ENCODE measurements at regions not wholly inside any gene's neighbourhood (a gene's known extent, or its start where the extent isn't known, plus 50 kb on each side); places are given as distances from the start of the nearest gene placed in this dataset.
"Not testable (repeated sequence)": the region's sequence is repeated elsewhere in the genome, so short reads cannot be mapped to it uniquely, and the experiment has no call there.

- no peak for ATAC-seq (ENCODE audit: low read depth)
- H3K9me3 Mint-ChIP-seq = no peaks in the 10 kb centered on the region
Observed at GRCh38 chr17:27087935-27088766, 205.8 kb upstream of the WSB1 start.

GRCh38 chr17:27088767-27089078 is 205.2 kb upstream of the WSB1 start:
- ChIA-PET POLR2A (no interaction called here), CTCF (no interaction called here)
- DNase-seq (no peak), ATAC-seq (ENCODE audit: low read depth) (no peak)
- Mint-ChIP-seq H3K9me3 (no peaks in the 10 kb centered on the region), H3K4me3 (no peak overlapping the region), H3K4me1 (no peaks in the 10 kb centered on the region), H3K27ac (no peak overlapping the region), H3K27me3 (peaks cover 13% of the 10 kb centered on the region), H3K36me3 (ENCODE audit: low read depth) (no peaks in the 10 kb centered on the region)
- TF ChIP-seq CTCF (IDR thresholded peaks at IDR 0.05) = no peak
- intact Hi-C loops (cut with micrococcal nuclease) = no loop called here

More at GRCh38 chr17:27087935-27088766, 205.8 kb upstream of the WSB1 start:
- intact Hi-C loops (cut with micrococcal nuclease) = no loop called here
- Mint-ChIP-seq H3K4me1 (no peaks in the 10 kb centered on the region), H3K36me3 (ENCODE audit: low read depth) (no peaks in the 10 kb centered on the region), H3K4me3 (no peak overlapping the region), H3K27me3 (peaks cover 13% of the 10 kb centered on the region), H3K27ac (no peak overlapping the region)
- DNase-seq = no peak
- no peak for TF ChIP-seq CTCF (IDR thresholded peaks at IDR 0.05)
- POLR2A ChIA-PET = no interaction called here
- CTCF ChIA-PET = no interaction called here

- peaks cover 13% of the 10 kb centered on the region for H3K27me3 Mint-ChIP-seq
- H3K27ac Mint-ChIP-seq; H3K36me3 Mint-ChIP-seq (ENCODE audit: low read depth); CTCF ChIA-PET; H3K4me3 Mint-ChIP-seq; H3K4me1 Mint-ChIP-seq; intact Hi-C loops (cut with micrococcal nuclease); ATAC-seq (ENCODE audit: low read depth); POLR2A ChIA-PET; DNase-seq; H3K9me3 Mint-ChIP-seq: not testable (repeated sequence)
Observed at GRCh38 chr17:27089079-27089928, 204.6 kb upstream of the WSB1 start.

- intact Hi-C loops (cut with micrococcal nuclease) = no loop called here
- ChIA-PET CTCF (no interaction called here), POLR2A (no interaction called here)
- no peak overlapping the region for H3K4me3 Mint-ChIP-seq
- peaks cover 13% of the 10 kb centered on the region for H3K27me3 Mint-ChIP-seq
- no peaks in the 10 kb centered on the region for H3K9me3 Mint-ChIP-seq
- DNase-seq (no peak), ATAC-seq (ENCODE audit: low read depth) (no peak)
- H3K4me1 Mint-ChIP-seq = no peaks in the 10 kb centered on the region
- no peak overlapping the region for H3K27ac Mint-ChIP-seq
- H3K36me3 Mint-ChIP-seq (ENCODE audit: low read depth) = no peaks in the 10 kb centered on the region
- TF ChIP-seq CTCF (IDR thresholded peaks at IDR 0.05) = no peak
Observed at GRCh38 chr17:27089929-27090247, 204.0 kb upstream of the WSB1 start.

GRCh38 chr17:27090450-27091042 is 203.4 kb upstream of the WSB1 start:
- ATAC-seq (ENCODE audit: low read depth); POLR2A ChIA-PET; H3K27ac Mint-ChIP-seq; H3K9me3 Mint-ChIP-seq; CTCF ChIA-PET; H3K4me3 Mint-ChIP-seq; H3K36me3 Mint-ChIP-seq (ENCODE audit: low read depth); H3K4me1 Mint-ChIP-seq; DNase-seq; intact Hi-C loops (cut with micrococcal nuclease): not testable (repeated sequence)
- peaks cover 13% of the 10 kb centered on the region for H3K27me3 Mint-ChIP-seq

GRCh38 chr17:27091043-27091497 is 202.8 kb upstream of the WSB1 start:
- CTCF ChIA-PET = no interaction called here
- Mint-ChIP-seq H3K4me1 (no peaks in the 10 kb centered on the region), H3K36me3 (ENCODE audit: low read depth) (no peaks in the 10 kb centered on the region), H3K27ac (no peak overlapping the region), H3K4me3 (no peak overlapping the region), H3K27me3 (peaks cover 14% of the 10 kb centered on the region), H3K9me3 (no peaks in the 10 kb centered on the region)
- TF ChIP-seq CTCF (IDR thresholded peaks at IDR 0.05) = no peak
- ATAC-seq (ENCODE audit: low read depth) (no peak), DNase-seq (no peak)
- intact Hi-C loops (cut with micrococcal nuclease) = no loop called here
- POLR2A ChIA-PET = no interaction called here

- H3K27ac Mint-ChIP-seq; H3K36me3 Mint-ChIP-seq (ENCODE audit: low read depth); H3K4me1 Mint-ChIP-seq; CTCF ChIA-PET; POLR2A ChIA-PET; ATAC-seq (ENCODE audit: low read depth); intact Hi-C loops (cut with micrococcal nuclease); H3K27me3 Mint-ChIP-seq; H3K4me3 Mint-ChIP-seq; DNase-seq; H3K9me3 Mint-ChIP-seq: not testable (repeated sequence)
Observed at GRCh38 chr17:27094179-27094578, 199.7 kb upstream of the WSB1 start.

- H3K4me3 Mint-ChIP-seq; CTCF ChIA-PET; H3K9me3 Mint-ChIP-seq; ATAC-seq (ENCODE audit: low read depth); H3K36me3 Mint-ChIP-seq (ENCODE audit: low read depth); H3K4me1 Mint-ChIP-seq; H3K27me3 Mint-ChIP-seq; POLR2A ChIA-PET; H3K27ac Mint-ChIP-seq; DNase-seq; intact Hi-C loops (cut with micrococcal nuclease): not testable (repeated sequence)
Observed at GRCh38 chr17:27095821-27096220, 198.1 kb upstream of the WSB1 start.
